Erythroblast (primary cell): ENCODE measurements at regions not wholly inside any gene's neighbourhood (a gene's known extent, or its start where the extent isn't known, plus 50 kb on each side); places are given as distances from the start of the nearest gene placed in this dataset.

Experiments
- GATA1 ChIP-seq: IDR thresholded peaks from 2 replicates; pipeline ENCODE4 v1.6.1; 2011; ENCODE audit warnings: low read depth, mild to moderate bottlenecking, control low read depth, low read length, moderate library complexity
- POLR2A ChIP-seq: IDR thresholded peaks from 2 replicates; pipeline ENCODE4 v1.6.1; 2011; ENCODE audit warnings: mild to moderate bottlenecking, low read length

- TF ChIP-seq POLR2A (no peak), GATA1 (no peak)
Measured at GRCh38 chr2:157927155-157927554, 51.0 kb upstream of the ACVR1 start.
